HG03575 (cell line): ENCODE measurements at regions not wholly inside any gene's neighbourhood (a gene's known extent, or its start where the extent isn't known, plus 50 kb on each side); places are given as distances from the start of the nearest gene placed in this dataset.

Experiments used
- ATAC-seq: cut with Tn5 transposase; IDR thresholded peaks from one replicate; pipeline ENCODE4 v1.9.1; 2021; ENCODE audit not compliant: unreplicated experiment, insufficient number of reproducible peaks, low FRiP score; ENCODE audit errors: extremely low read depth

DNA sequence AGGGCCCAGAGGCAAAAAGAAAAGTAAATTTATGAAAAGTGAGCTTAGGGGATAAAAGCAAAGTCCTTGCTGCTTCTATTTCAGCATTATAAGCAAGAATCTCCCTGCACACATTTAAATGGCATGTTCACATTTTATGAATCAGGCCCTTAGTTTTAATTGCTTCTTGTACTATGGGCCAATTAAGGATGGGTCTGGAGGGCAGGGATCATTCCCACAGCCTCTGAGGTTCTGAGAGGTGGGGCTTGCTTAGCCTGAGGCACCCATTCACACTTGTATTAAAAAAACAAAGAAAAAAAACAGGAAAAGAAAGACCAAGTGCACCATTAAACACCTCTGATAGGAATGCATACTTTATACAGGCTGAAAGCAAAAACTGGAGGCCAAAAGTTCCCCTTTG lies 565.1 kb downstream of the BCL11A start:
- ATAC-seq, result no peak

DNA sequence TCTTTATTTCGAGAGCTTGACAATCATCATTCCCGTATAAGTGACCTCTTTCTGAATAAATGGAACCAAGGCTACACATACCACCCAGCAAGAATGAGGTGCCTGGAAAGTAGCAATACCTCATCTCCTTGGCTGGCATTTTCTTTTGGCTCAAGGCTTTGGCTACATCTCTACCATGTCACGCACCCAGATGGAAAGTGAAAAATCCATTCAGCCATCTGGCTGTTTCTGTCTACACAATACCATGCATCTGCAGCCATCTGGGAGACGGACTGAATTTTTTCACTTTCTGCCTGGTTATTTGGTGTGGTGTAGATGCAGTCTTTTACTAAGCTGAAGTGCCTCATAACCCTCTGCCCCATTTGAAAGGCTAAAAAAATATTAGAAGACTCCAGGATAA lies 566.9 kb downstream of the BCL11A start:
- ATAC-seq, result no peak

DNA sequence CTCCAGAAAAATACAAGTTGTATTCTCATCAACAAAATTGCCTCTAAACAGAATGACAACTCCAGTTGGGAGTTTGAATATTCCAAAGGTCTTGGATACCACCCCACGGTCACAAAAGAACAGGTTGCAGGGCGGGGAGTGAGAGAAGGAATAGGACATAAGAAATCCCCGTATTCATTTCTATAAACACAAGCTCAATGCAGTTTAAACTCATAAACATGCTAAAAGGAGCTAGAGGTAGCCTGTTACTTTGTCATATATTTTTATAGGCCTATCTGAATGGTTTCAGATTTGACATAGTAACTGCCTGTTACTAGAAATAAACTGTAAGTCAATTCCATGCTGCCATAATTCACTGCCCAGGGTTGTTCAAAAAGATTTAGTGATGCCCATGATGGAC lies 567.5 kb downstream of the BCL11A start:
- ATAC-seq, result no peak

DNA sequence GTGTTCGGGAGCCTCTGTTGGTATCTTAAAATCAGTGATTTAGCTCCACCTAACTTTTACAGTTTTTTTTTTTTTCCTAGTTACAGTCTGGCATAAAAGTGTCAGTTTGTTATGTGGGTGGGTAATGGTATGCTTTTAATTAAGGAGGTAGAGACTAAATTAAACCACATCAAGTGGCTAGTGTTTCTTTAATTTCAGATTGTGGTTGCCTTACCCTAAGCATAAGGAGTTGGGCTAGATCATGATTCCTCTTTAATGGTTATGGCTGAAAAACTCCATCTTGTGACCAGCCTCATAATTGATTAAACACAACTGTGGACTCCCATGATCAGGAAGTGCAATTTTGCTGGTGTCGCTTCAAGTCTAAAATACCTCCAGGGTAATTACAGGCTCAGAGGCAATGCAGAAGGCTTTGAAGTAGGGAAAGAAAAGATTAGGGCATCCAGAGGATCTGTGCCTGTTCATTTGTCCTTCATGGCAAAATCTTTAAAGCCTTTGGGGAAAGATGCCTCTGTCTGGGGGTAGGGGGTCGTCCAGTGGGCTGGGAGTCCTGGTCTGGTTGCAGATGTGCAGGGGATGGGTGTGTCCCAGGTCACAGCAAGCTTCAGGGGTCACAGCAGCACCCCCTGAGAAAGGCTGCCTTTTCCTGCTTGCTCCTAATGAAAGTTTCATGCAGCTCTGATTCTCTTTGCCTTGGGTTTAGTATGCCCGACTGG lies 579.2 kb downstream of the BCL11A start:
- no peak for ATAC-seq

DNA sequence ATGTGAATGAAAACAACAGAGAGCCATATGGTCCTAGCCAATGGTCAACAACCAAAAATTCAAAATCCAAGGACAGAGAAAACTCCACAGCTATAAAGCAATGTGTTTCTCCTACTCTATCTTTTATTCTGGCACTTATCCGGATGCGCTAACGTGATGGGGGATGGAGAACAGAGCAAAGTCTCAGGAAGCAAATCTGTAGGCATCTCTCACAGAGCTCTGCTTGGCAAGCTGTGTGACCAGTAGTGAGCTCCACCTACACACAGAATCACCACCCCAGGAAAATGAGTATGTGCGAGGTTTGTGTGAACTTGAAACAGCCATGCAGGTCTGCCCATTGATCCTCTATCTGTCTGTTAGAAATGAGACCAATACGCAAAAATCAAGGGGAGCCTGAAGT lies 584.3 kb downstream of the BCL11A start:
- ATAC-seq, result no peak

DNA sequence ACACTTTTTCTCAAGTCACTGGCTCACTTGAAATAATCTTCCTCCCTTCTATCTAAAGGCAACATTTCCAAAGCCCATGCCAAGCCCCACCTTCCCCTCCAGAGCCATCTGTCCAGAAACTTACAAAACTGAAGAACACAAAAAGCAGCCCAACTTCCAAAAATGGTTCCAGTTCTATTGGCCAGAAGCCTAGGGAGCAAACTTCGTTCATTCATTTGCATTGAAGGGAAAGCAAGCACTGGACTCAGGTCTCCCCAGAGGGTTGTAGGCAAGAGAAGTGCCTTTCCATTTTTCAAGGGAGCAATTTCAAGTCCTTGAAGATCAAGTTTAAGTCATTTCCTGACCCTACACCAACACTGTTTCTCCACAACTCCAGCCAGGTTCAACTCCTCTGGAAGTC lies 585.0 kb downstream of the BCL11A start:
- ATAC-seq, result no peak

DNA sequence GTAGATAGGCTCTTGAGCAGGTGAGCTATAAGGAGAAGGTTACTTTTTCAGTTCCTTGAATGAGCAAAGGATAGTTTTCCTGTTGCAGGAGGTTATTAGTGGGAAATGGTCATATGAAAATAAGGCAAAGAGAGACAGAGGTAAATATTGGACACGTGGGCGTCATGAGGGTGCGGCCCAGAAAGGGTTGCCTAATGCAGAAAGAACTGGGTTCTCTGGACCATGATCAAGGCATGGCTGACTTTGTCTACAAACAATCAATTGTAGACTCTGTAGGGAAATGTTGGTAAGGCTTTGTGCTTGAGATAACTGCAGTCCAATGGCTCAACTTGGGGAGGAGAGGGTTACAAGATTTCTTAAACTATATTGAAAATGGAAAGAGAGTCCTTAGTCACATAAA lies 585.8 kb downstream of the BCL11A start:
- ATAC-seq, result no peak

DNA sequence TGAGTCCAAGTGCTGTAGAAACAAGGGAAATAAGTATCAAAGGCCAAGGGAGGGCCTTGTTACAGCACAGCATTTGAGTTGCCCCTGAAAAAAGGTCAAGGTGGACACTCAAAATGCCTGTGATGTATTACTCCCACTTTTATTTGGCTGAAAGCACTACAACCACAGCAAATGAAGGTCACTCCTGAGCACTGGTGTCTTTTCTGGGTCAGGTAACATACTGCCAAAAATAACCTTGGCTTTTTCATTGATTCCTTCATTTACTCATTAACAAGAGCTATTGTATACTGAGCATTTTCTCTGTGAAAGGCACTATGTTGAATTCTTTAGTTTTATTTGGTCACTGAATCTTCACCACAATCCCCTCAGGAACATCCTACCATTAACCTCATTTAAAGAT lies 590.3 kb downstream of the BCL11A start:
- no peak for ATAC-seq

DNA sequence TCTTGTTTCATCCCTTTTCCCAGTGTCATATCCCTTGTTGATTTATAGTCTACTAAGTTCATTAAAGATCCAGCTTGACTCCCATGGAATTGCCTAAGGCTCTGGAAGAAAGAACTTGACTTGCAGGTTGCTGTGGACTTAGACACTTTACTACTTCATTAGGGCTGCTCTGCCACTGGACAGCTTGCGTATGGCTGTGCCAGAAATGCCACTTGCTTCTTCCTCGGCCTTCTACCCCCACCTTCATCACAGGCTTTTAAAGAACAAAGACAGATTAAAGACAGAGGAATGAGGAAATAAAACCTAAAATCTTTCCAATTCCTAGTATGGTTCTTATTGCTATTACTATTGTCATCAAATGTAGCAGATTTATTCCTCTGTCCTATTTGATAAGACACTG lies 591.7 kb downstream of the BCL11A start:
- no peak for ATAC-seq

DNA sequence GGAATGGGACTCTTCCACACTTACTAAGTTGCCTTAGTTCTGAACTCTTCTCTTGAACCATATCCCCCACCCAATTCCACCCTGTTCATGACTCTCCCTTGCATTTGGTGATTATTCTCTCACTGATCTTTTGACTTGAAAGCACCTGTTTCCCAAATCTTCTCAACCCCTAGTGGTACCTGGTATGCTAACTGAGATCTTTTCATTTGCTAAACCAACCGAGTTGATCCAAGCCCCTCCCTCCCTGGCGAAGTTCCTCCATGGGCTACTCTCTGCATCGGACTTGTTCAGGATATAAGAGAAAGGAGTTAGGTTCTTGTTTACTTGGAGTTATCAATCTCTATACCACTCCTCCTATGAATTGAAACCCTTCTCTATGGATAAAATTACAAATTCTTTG lies 593.5 kb downstream of the BCL11A start:
- no peak for ATAC-seq

DNA sequence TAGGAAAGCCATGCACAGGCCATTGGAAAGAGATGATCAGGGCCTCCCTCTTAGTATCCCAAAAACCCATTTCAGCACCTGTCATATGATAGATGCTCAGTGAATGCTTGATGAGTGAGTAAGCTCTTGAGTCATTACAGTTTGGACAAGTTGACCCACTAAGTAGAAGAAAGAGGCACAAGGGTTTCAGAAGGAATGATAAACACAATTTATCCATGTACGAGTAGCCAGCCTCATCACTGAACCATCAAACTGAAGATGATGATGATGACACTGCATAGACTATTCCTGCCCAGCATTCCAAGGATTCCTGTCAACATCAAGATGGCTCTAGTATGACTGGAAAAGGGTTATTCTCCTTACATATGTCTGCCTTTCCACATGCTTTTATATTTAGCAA lies 596.0 kb downstream of the BCL11A start:
- no peak for ATAC-seq

DNA sequence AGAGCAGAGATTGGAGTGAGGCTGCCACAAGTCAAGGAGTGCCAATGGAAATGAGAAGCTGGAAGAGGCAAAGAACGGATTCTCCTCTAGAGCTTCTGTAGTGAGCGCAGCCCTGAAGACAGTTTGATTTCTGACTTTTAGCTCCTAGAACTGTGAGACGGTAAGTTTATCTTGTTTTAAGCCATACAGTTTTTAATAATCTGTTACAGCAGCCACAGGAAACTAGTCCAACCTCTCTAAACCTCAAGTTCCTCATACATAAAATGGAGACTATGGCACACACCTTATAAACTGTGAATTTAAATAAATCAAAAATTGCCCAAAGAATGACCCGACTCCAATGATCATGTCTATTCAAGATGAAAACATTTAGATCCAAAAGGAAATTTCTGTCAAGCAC lies 596.5 kb downstream of the BCL11A start:
- no peak for ATAC-seq

DNA sequence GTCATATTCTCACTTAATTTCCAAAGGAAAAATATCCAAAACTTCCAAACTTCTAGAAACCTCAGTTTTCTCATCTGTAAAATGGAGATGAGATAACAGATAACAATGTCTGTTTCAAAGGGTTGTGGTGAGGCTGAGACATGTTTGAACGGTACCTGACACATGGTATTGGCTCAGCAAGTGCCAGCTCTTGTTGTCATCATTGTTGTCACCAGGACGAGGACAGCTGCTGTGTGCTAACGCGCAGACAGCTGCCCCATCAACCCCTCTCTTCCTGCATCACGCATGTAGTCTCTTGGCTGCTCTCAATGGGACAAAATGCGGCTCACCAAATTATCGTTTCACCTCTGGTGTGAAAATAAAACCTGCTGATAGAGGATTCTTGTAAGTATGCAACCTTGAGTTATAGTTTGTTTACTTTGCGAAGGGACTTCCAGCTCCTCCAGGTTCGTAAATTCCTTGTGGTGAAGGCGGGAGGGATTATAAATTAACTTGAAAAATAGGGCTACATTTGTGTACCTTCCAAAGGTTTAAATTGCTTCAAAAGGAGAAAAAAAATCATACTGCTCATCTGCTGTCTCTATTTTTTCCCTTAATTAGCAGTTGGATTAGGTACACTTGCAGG lies 605.4 kb downstream of the BCL11A start:
- no peak for ATAC-seq

DNA sequence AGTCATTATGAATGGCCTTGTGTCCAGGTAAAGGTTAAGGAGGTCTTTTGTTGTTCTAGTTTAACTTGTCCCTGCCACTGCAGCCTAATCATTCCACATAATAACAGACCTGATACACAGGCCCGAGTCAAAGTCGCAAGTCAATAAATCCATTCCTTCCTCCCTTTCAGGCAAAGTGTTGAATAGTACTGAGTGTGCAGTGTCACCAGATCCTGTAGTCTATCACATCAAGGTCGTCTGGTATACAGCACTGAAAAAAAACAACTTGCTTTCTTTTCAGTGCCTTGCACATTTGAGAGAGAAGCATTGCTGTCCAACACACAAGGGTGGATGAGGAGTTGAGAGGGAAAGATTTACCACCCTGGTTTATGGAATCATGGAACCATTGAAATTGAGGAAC lies 606.2 kb downstream of the BCL11A start:
- ATAC-seq, result no peak

DNA sequence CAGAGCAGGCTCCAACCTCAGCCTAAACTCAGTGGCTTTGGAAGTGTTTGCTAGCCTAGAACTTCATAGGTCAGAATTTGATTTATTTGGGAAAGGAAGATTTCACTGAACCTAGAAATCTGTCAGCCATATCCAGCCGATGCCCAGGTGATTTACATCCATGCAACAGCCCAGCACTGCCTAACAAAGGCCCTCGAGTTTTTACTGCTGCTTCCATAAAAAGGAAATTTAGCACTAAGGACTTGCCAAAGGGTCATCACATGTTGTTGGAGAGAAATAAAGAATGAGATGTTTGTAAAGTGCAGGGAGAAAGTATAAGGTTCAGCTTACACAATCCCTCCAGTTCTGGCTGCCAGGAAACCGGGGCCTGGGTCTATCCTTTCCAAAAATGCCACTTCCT lies 614.2 kb downstream of the BCL11A start:
- ATAC-seq, result no peak

DNA sequence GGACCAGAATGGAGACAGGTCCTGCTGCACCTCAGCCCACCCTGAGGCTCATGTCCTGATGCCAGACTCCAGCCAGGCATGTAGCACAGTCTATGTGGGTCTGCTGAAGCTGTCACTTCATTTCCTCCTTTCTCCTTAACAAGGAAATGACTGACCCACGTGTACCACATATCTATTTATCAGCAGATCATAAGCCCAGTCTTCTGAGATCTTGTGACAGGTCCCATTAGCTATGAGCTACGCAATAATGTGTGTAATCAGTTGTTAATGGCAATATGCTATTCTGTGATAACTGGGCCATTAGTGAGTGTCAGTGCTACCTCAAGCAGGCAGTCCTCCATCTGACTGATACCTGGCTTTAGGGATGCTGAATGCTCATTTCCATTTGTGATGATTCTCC lies 615.3 kb downstream of the BCL11A start:
- no peak for ATAC-seq

DNA sequence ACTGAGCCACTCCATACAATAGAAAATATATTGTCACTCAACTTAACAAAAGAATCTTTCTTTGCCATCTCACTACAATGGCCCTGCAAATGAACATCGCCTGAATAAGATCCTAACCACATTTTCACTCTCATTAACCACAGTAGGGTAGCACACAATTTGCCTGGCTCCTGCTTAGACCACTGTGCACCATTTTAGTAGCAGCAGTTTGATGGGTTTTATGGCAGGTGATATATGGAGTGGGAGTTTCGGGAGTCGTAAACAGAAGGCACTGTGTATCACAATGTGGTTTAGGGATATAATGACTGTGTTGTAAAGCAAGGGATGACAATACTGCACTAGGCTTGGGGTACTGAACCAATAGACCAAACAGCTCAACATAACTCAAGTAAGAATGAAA lies 617.4 kb downstream of the BCL11A start:
- ATAC-seq, result no peak

DNA sequence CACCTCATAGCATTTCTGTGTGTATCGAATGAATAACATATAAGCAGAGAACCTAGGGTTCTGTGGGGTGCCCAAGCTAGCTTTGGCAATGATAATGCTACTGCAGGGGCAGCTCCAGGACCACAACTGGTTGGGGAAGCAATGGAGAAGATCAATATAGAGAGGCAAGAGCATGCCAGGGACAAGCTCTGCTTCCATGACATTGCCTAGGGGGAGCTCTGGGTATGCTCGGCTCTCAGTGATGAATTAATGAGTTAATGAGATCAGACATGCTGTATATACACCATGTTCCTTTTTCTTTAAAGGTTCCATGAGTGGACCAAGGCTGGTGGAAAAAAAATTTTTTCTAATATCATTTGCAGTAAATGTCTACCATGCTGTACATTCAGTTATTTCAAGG lies 618.4 kb downstream of the BCL11A start:
- no peak for ATAC-seq

DNA sequence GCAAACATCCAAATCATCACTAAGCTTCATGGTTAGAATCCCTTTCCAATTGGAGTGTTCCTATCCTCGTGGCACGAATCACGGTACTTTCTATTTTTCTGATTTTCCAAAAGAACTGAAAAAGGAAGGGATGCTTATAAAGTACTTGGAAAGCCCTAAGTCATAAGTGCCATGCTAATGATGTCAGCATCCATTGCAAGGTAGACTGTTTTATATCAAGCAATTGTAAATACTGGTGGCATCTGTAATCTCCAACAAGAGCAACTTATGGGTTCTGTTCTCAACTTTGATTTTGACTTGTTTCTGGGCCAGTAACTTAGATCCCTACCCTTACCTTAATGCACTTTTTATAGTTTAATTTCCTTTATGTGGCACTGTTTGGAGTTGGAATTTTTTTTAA lies 619.5 kb downstream of the BCL11A start:
- no peak for ATAC-seq

DNA sequence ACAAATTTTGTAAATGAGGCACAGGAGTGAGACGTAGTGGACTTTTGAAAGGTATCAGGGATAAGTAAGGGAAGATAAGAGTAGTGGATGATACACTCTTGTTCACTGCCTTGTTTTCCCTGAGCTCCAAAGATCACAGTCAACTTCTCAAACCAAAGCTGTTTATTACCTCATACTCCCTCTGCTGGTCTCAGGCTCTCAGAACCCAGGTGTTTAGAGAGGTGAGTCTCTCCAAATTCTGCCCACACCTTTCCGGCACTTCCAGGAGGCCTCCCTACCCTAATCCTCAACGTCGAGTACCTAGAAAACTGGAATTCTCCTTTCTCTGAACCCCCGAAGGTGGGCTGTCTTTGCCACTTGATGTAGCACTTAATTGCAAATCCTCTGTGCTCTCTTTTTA lies 621.1 kb downstream of the BCL11A start:
- ATAC-seq, result no peak

DNA sequence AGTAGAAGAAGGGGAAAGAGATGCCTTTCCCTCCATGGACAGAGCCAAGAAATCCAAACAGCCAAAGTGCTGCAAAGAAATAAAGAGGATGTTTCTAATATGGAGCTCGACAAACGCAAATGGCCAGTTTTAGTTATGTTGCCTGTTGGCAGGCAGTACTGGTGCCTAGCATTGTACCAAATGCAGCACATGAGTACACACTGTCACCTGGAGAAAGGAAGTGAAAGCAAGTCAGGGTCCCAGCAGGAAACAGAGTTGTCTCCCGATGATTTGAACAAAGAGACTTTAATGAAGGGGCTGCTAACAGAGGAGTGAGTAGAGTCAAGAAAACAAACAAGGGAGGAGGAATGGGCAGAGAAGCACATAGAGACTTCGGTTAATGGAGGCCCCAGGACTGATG lies 623.0 kb downstream of the BCL11A start:
- ATAC-seq, result no peak
